Colonic mucosa (tissue), 4 donors: ENCODE measurements at regions not wholly inside any gene's neighbourhood (a gene's known extent, or its start where the extent isn't known, plus 50 kb on each side); places are given as distances from the start of the nearest gene placed in this dataset.

ENCODE experiments used
- DNase-seq: peaks from one replicate; pipeline ENCODE4 v3.0.0-alpha.2; 2020
- H3K27ac ChIP-seq: fragments of 200-600 bp; one replicate; pipeline ENCODE4 v1.8.0; 2021
- H3K27me3 ChIP-seq: fragments of 200-600 bp; one replicate; pipeline ENCODE4 v1.8.0; 2021
- H3K36me3 ChIP-seq: fragments of 200-600 bp; one replicate; pipeline ENCODE4 v1.8.0; 2021
- H3K4me1 ChIP-seq: fragments of 200-600 bp; one replicate; pipeline ENCODE4 v1.8.0; 2021; ENCODE audit warnings: mild to moderate bottlenecking
- H3K4me3 ChIP-seq: fragments of 200-600 bp; one replicate; pipeline ENCODE4 v1.8.0; 2021
- H3K9ac ChIP-seq, 2 donors: one replicate each; pipeline ENCODE4 v1.7.0; 2013; ENCODE audit warnings: control low read depth in 2 of 2, low read depth in 2 of 2, low read length in 2 of 2
- H3K9me3 ChIP-seq: fragments of 200-600 bp; one replicate; pipeline ENCODE4 v1.8.0; 2021
- CTCF ChIP-seq: fragments of 200-600 bp; IDR thresholded peaks from one replicate; pipeline ENCODE4 v1.8.0; 2022; ENCODE audit warnings: antibody characterized with exemption, mild to moderate bottlenecking
- intact Hi-C: fragments of 100-400 bp; cut with DNase I; formaldehyde crosslinking; loops from one replicate; pipeline ENCODE4 v1.14.1; 2022
- donor health status: healthy.
- donor health status: DM: no; HTN: no; CAD: no.
- donor health status: DM: no; HTN: no; CAD: no.

GRCh38 chr2:150847578-150847977 lies 360.1 kb upstream of the RND3 start:
- no peak for DNase-seq
- Histone ChIP-seq H3K27me3 (no peaks in the 10 kb centered on the region), H3K9me3 (no peaks in the 10 kb centered on the region), H3K27ac (no peak overlapping the region), H3K9ac (no peak overlapping the region), H3K36me3 (no peaks in the 10 kb centered on the region), H3K4me3 (no peak overlapping the region), H3K4me1 (no peaks in the 10 kb centered on the region)
- TF ChIP-seq CTCF: no peak
- intact Hi-C loops: no loop called here

- Histone ChIP-seq H3K36me3 (no peaks in the 10 kb centered on the region), H3K4me3 (no peak overlapping the region), H3K27me3 (no peaks in the 10 kb centered on the region), H3K9me3 (no peaks in the 10 kb centered on the region), H3K27ac (no peak overlapping the region), H3K4me1 (no peaks in the 10 kb centered on the region), H3K9ac (no peak overlapping the region)
- intact Hi-C loops: no loop called here
- no peak for TF ChIP-seq CTCF
- no peak for DNase-seq
Observed at GRCh38 chr2:150846691-150847090, 359.2 kb upstream of the RND3 start.

- no peaks in the 10 kb centered on the region for H3K9me3 ChIP-seq
- intact Hi-C loops: no loop called here
- no peak for DNase-seq
Observed at GRCh38 chr2:150832686-150833085, 345.2 kb upstream of the RND3 start.

GRCh38 chr2:150824118-150824517 lies 336.7 kb upstream of the RND3 start:
- H3K36me3 ChIP-seq: no peaks in the 10 kb centered on the region

More at GRCh38 chr2:150832686-150833085, 345.2 kb upstream of the RND3 start:
- Histone ChIP-seq H3K36me3 (no peaks in the 10 kb centered on the region), H3K27me3 (no peaks in the 10 kb centered on the region), H3K27ac (no peak overlapping the region), H3K9ac (no peak overlapping the region), H3K4me1 (no peaks in the 10 kb centered on the region), H3K4me3 (no peak overlapping the region)
- no peak for TF ChIP-seq CTCF

GRCh38 chr2:150817422-150817821 lies 330.0 kb upstream of the RND3 start:
- Histone ChIP-seq H3K27me3 (no peaks in the 10 kb centered on the region), H3K36me3 (no peaks in the 10 kb centered on the region), H3K9me3 (no peaks in the 10 kb centered on the region), H3K4me3 (no peak overlapping the region), H3K9ac (no peak overlapping the region), H3K4me1 (no peaks in the 10 kb centered on the region), H3K27ac (no peak overlapping the region)
- intact Hi-C loops: no loop called here
- DNase-seq: no peak
- TF ChIP-seq CTCF: no peak

More at GRCh38 chr2:150824118-150824517, 336.7 kb upstream of the RND3 start:
- TF ChIP-seq CTCF: no peak
- DNase-seq: no peak
- no peak overlapping the region for H3K9ac ChIP-seq
- H3K4me3 ChIP-seq: no peak overlapping the region
- intact Hi-C loops: no loop called here
- no peak overlapping the region for H3K27ac ChIP-seq
- H3K4me1 ChIP-seq: no peaks in the 10 kb centered on the region
- H3K9me3 ChIP-seq: no peaks in the 10 kb centered on the region
- H3K27me3 ChIP-seq: no peaks in the 10 kb centered on the region
